NCI-H2227 (cell line): ENCODE measurements at regions not wholly inside any gene's neighbourhood (a gene's known extent, or its start where the extent isn't known, plus 50 kb on each side); places are given as distances from the start of the nearest gene placed in this dataset.

Source experiments
- DNase-seq: peaks from one replicate; lab custom pipeline; 2025; ENCODE audit not compliant: unreplicated experiment; lab: John Stamatoyannopoulos, UW

GRCh38 chr2:15790326-15790725 is 150.0 kb upstream of the MYCN start:
- no peak for DNase-seq

GRCh38 chr2:15790838-15791237 is 149.5 kb upstream of the MYCN start:
- no peak for DNase-seq

GRCh38 chr2:15791294-15791693 is 149.1 kb upstream of the MYCN start:
- DNase-seq = no peak

GRCh38 chr2:15792331-15792730 is 148.0 kb upstream of the MYCN start:
- DNase-seq = no peak

GRCh38 chr2:15793078-15793913 is 147.1 kb upstream of the MYCN start:
- DNase-seq = no peak

GRCh38 chr2:15793978-15794377 is 146.4 kb upstream of the MYCN start:
- no peak for DNase-seq

GRCh38 chr2:15794608-15795134 is 145.7 kb upstream of the MYCN start:
- no peak for DNase-seq

- no peak for DNase-seq
These were observed 144.9 kb upstream of the MYCN start for GRCh38 chr2:15795426-15795825.

- no peak for DNase-seq
These were observed 144.0 kb upstream of the MYCN start for GRCh38 chr2:15796167-15796942.

GRCh38 chr2:15797231-15797938 is 143.0 kb upstream of the MYCN start:
- DNase-seq = no peak

- DNase-seq = no peak
These were observed 142.4 kb upstream of the MYCN start for GRCh38 chr2:15797939-15798281.

GRCh38 chr2:15798701-15799431 is 141.5 kb upstream of the MYCN start:
- no peak for DNase-seq

GRCh38 chr2:15799432-15799827 is 140.9 kb upstream of the MYCN start:
- no peak for DNase-seq

GRCh38 chr2:15800495-15801329 is 139.6 kb upstream of the MYCN start:
- no peak for DNase-seq

- DNase-seq = no peak
These were observed 138.9 kb upstream of the MYCN start for GRCh38 chr2:15801439-15801838.

GRCh38 chr2:15801904-15802303 is 138.4 kb upstream of the MYCN start:
- no peak for DNase-seq

GRCh38 chr2:15802657-15803542 is 137.4 kb upstream of the MYCN start:
- DNase-seq = no peak

- DNase-seq = no peak
These were observed 136.7 kb upstream of the MYCN start for GRCh38 chr2:15803543-15804245.
